Upper lobe of left lung (tissue), 6 donors: ENCODE measurements at regions not wholly inside any gene's neighbourhood (a gene's known extent, or its start where the extent isn't known, plus 50 kb on each side); places are given as distances from the start of the nearest gene placed in this dataset.

ENCODE experiments used
- ATAC-seq, 2 donors: fragments of 200-7000 bp; cut with Tn5 transposase; one replicate each; pipeline ENCODE4 v1.9.1; 2022; ENCODE audit warnings: mild to moderate bottlenecking in 2 of 2, moderate library complexity in 2 of 2; ENCODE audit not compliant: low FRiP score in 2 of 2
- DNase-seq, 2 donors: peaks; one replicate each; pipeline ENCODE4 v3.0.0-alpha.2; 2019 to 2020
- H3K27ac ChIP-seq, 4 donors: fragments of 200-600 bp; sonication (generic); one replicate each; pipeline ENCODE4 v1.5.1; 2016 to 2019
- H3K27me3 ChIP-seq, 4 donors: fragments of 200-600 bp; sonication (generic); one replicate each; pipeline ENCODE4 v1.5.1; 2017 to 2019
- H3K36me3 ChIP-seq, 4 donors: fragments of 200-600 bp; sonication (generic); one replicate each; pipeline ENCODE4 v1.5.1; 2016 to 2019
- H3K4me1 ChIP-seq, 4 donors: fragments of 200-600 bp; sonication (generic); one replicate each; pipeline ENCODE4 v1.5.1; 2018 to 2019
- H3K4me3 ChIP-seq, 4 donors: fragments of 200-600 bp; sonication (generic); one replicate each; pipeline ENCODE4 v1.5.1; 2017 to 2019; ENCODE audit warnings: mild to moderate bottlenecking in 2 of 4, moderate library complexity in 1 of 4
- H3K9me3 ChIP-seq, 4 donors: fragments of 200-600 bp; sonication (generic); one replicate each; pipeline ENCODE4 v1.5.1; 2018 to 2019
- CTCF ChIP-seq, 6 experiments: fragments of 450-650 bp in 4 of 6; fragments of 200-600 bp in 2 of 6; sonication (generic) in 2 of 6; IDR thresholded peaks; one replicate each; pipeline ENCODE4 v1.5.1; 2016 to 2019; ENCODE audit warnings: antibody characterized with exemption in 6 of 6
- EP300 ChIP-seq, 4 donors: sonication (generic); formaldehyde crosslinking; IDR thresholded peaks; one replicate each; pipeline ENCODE4 v1.5.1; 2017; ENCODE audit warnings: antibody characterized with exemption in 4 of 4, control low read depth in 2 of 4
- POLR2A ChIP-seq, 4 donors: fragments of 450-650 bp; IDR thresholded peaks; one replicate each; pipeline ENCODE4 v1.5.1; 2016 to 2017; ENCODE audit warnings: antibody characterized with exemption in 4 of 4, mild to moderate bottlenecking in 2 of 4
- POLR2AphosphoS5 ChIP-seq, 2 donors: sonication (generic); formaldehyde crosslinking; IDR thresholded peaks; one replicate each; pipeline ENCODE4 v1.5.1; 2017; ENCODE audit warnings: antibody characterized with exemption in 2 of 2
- WGBS, 2 donors: methylation state at CpG; one replicate each; pipeline ENCODE4 v1.1.5; 2017 to 2018; 5-methylcytosine and 5-hydroxymethylcytosine counted together
- donor health status: DM: no; HTN: no; CAD: no; lungs with moderate emphysema.
- donor health status: DM: no; HTN: yes; CAD: no; lungs with severe emphysema.

- Histone ChIP-seq H3K9me3 (no peaks in the 10 kb centered on the region), H3K36me3 (no peaks in the 10 kb centered on the region), H3K4me3 (no peak overlapping the region), H3K4me1 (no peaks in the 10 kb centered on the region), H3K27me3 (no peaks in the 10 kb centered on the region), H3K27ac (no peak overlapping the region)
- TF ChIP-seq POLR2AphosphoS5 (IDR thresholded peaks at IDR 0.05) (no peak), CTCF (IDR thresholded peaks at IDR 0.05) (no peak), EP300 (IDR thresholded peaks at IDR 0.05) (no peak), POLR2A (IDR thresholded peaks at IDR 0.05) (no peak)
- 17 to 23% methylated on average over 1 of the region's 1 CpG for WGBS, 2 donors
- no peak for ATAC-seq
- no peak for DNase-seq
Measured at GRCh38 chr2:123366239-123366837, 658.7 kb upstream of the CNTNAP5 start.

- no peaks in the 10 kb centered on the region for H3K27me3 ChIP-seq
- no peaks in the 10 kb centered on the region for H3K36me3 ChIP-seq
- no peak overlapping the region for H3K4me3 ChIP-seq
- TF ChIP-seq EP300 (IDR thresholded peaks at IDR 0.05): no peak
- no peak for TF ChIP-seq POLR2AphosphoS5 (IDR thresholded peaks at IDR 0.05)
- no peak for TF ChIP-seq CTCF (IDR thresholded peaks at IDR 0.05)
- no peak for TF ChIP-seq POLR2A (IDR thresholded peaks at IDR 0.05)
- no peak overlapping the region for H3K27ac ChIP-seq
- ATAC-seq (no peak), DNase-seq (no peak)
- peaks cover 0 to 5% (median 0%) of the 10 kb centered on the region in 4 donors for H3K9me3 ChIP-seq
- H3K4me1 ChIP-seq: no peaks in the 10 kb centered on the region
Measured at GRCh38 chr2:123370186-123370585, 654.9 kb upstream of the CNTNAP5 start.

GRCh38 chr2:123371535-123371934 is 653.6 kb upstream of the CNTNAP5 start:
- Histone ChIP-seq H3K9me3 (peaks cover 0 to 5% (median 0%) of the 10 kb centered on the region in 4 donors), H3K4me1 (no peaks in the 10 kb centered on the region), H3K36me3 (no peaks in the 10 kb centered on the region), H3K27ac (no peak overlapping the region), H3K4me3 (no peak overlapping the region), H3K27me3 (no peaks in the 10 kb centered on the region)
- TF ChIP-seq CTCF (IDR thresholded peaks at IDR 0.05) (no peak), EP300 (IDR thresholded peaks at IDR 0.05) (no peak), POLR2A (IDR thresholded peaks at IDR 0.05) (no peak), POLR2AphosphoS5 (IDR thresholded peaks at IDR 0.05) (no peak)
- 85 to 88% methylated on average over 3 of the region's 3 CpGs for WGBS, 2 donors
- ATAC-seq: no peak
- no peak for DNase-seq

- DNase-seq (no peak), ATAC-seq (no peak)
- Histone ChIP-seq H3K4me1 (no peaks in the 10 kb centered on the region), H3K27me3 (no peaks in the 10 kb centered on the region), H3K4me3 (no peak overlapping the region), H3K36me3 (no peaks in the 10 kb centered on the region), H3K27ac (no peak overlapping the region), H3K9me3 (no peaks in the 10 kb centered on the region)
- TF ChIP-seq POLR2A (IDR thresholded peaks at IDR 0.05): no peak
- no peak for TF ChIP-seq EP300 (IDR thresholded peaks at IDR 0.05)
- TF ChIP-seq CTCF (IDR thresholded peaks at IDR 0.05): no peak
- TF ChIP-seq POLR2AphosphoS5 (IDR thresholded peaks at IDR 0.05): no peak
- WGBS, 2 donors: 59 to 72% methylated on average over 7 to 8 of the region's 8 CpGs
Measured at GRCh38 chr2:123380370-123380935, 644.6 kb upstream of the CNTNAP5 start.

GRCh38 chr2:123415678-123416077 is 609.4 kb upstream of the CNTNAP5 start:
- WGBS, 2 donors: 64 to 71% methylated on average over 2 of the region's 2 CpGs
- Histone ChIP-seq H3K4me3 (no peak overlapping the region), H3K27ac (no peak overlapping the region), H3K4me1 (no peaks in the 10 kb centered on the region), H3K36me3 (no peaks in the 10 kb centered on the region), H3K9me3 (no peaks in the 10 kb centered on the region), H3K27me3 (no peaks in the 10 kb centered on the region)
- TF ChIP-seq POLR2AphosphoS5 (IDR thresholded peaks at IDR 0.05) (no peak), POLR2A (IDR thresholded peaks at IDR 0.05) (no peak), CTCF (IDR thresholded peaks at IDR 0.05) (no peak), EP300 (IDR thresholded peaks at IDR 0.05) (no peak)
- ATAC-seq (no peak), DNase-seq (no peak)
